Stimulated activated naive CD8-positive, alpha-beta T cell treated with anti-CD3 and anti-CD28 coated beads, Interleukin-15, Interleukin-2, amounts not matched to agents 100 U/mL and 50 U/mL, for 24 hours (primary cell): ENCODE measurements at regions not wholly inside any gene's neighbourhood (a gene's known extent, or its start where the extent isn't known, plus 50 kb on each side); places are given as distances from the start of the nearest gene placed in this dataset.
"Not testable (repeated sequence)": the region's sequence is repeated elsewhere in the genome, so short reads cannot be mapped to it uniquely, and the experiment has no call there.

ENCODE experiments used
- ATAC-seq: fragments of 150-1000 bp; cut with Tn5 transposase; one replicate; pipeline ENCODE4 v1.10.0; 2021
- DNase-seq: peaks from one replicate; pipeline ENCODE4 v3.0.0; 2021

- ATAC-seq, result no peak
- DNase-seq, result no peak
These were observed 204.9 kb upstream of the PTER start for GRCh38 chr10:16231734-16232435.

- no peak for DNase-seq
These were observed 204.4 kb upstream of the PTER start for GRCh38 chr10:16232441-16232840.

GRCh38 chr10:16234916-16235315 is 201.9 kb upstream of the PTER start:
- ATAC-seq (no peak), DNase-seq (no peak)

More at GRCh38 chr10:16232441-16232840, 204.4 kb upstream of the PTER start:
- ATAC-seq, result no peak

GRCh38 chr10:16242446-16242845 is 194.4 kb upstream of the PTER start:
- DNase-seq, result no peak
- ATAC-seq, result no peak

- no peak for ATAC-seq
- no peak for DNase-seq
These were observed 193.8 kb upstream of the PTER start for GRCh38 chr10:16242859-16243613.

GRCh38 chr10:16250136-16250535 is 186.7 kb upstream of the PTER start:
- not testable (repeated sequence) for ATAC-seq, DNase-seq

GRCh38 chr10:16256336-16256735 is 180.5 kb upstream of the PTER start:
- DNase-seq, result no peak
- no peak for ATAC-seq

GRCh38 chr10:16258291-16259040 is 178.3 kb upstream of the PTER start:
- DNase-seq, result no peak
- ATAC-seq, result no peak

- no peak for ATAC-seq
- no peak for DNase-seq
These were observed 177.1 kb upstream of the PTER start for GRCh38 chr10:16259726-16260125.

- no peak for ATAC-seq
- no peak for DNase-seq
These were observed 176.4 kb upstream of the PTER start for GRCh38 chr10:16260388-16260787.

- ATAC-seq (no peak), DNase-seq (no peak)
These were observed 165.2 kb upstream of the PTER start for GRCh38 chr10:16271571-16271970.

GRCh38 chr10:16274911-16275310 is 161.9 kb upstream of the PTER start:
- DNase-seq (no peak), ATAC-seq (no peak)

GRCh38 chr10:16280595-16280994 is 156.2 kb upstream of the PTER start:
- no peak for DNase-seq
- no peak for ATAC-seq

- no peak for ATAC-seq
- DNase-seq, result no peak
These were observed 144.4 kb upstream of the PTER start for GRCh38 chr10:16292366-16292765.

GRCh38 chr10:16297069-16297468 is 139.7 kb upstream of the PTER start:
- DNase-seq, result no peak
- ATAC-seq, result no peak

GRCh38 chr10:16297642-16298041 is 139.2 kb upstream of the PTER start:
- DNase-seq (no peak), ATAC-seq (no peak)

- DNase-seq, result no peak
- ATAC-seq, result no peak
These were observed 132.5 kb upstream of the PTER start for GRCh38 chr10:16304311-16304710.

GRCh38 chr10:16310440-16310839 is 126.4 kb upstream of the PTER start:
- ATAC-seq (no peak), DNase-seq (no peak)

GRCh38 chr10:16314259-16314658 is 122.6 kb upstream of the PTER start:
- DNase-seq, result no peak

GRCh38 chr10:16316733-16317390 is 119.9 kb upstream of the PTER start:
- DNase-seq (no peak), ATAC-seq (no peak)

More at GRCh38 chr10:16314259-16314658, 122.6 kb upstream of the PTER start:
- ATAC-seq, result no peak

GRCh38 chr10:16341637-16342036 is 95.2 kb upstream of the PTER start:
- DNase-seq, result no peak

GRCh38 chr10:16348891-16349290 is 87.9 kb upstream of the PTER start:
- ATAC-seq, result no peak
- DNase-seq, result no peak

More at GRCh38 chr10:16341637-16342036, 95.2 kb upstream of the PTER start:
- no peak for ATAC-seq
